ENCODE measurements at regions not wholly inside any gene's neighbourhood (a gene's known extent, or its start where the extent isn't known, plus 50 kb on each side); places are given as distances from the start of the nearest gene placed in this dataset.

GRCh38 chr14:71533800-71534199 is 398.4 kb upstream of the RGS6 start:
- H3K4me3 ChIP-seq (ENCODE audit: low read length): no peak overlapping the region
- no peak for DNase-seq (ENCODE audit: low read depth)
- no peak for TF ChIP-seq CTCF (conservative IDR thresholded peaks at IDR 0.05; ENCODE audit: low read depth, low read length)

GRCh38 chr14:71534506-71534905 is 397.7 kb upstream of the RGS6 start:
- DNase-seq (ENCODE audit: low read depth): no peak
- TF ChIP-seq CTCF (conservative IDR thresholded peaks at IDR 0.05; ENCODE audit: low read depth, low read length): no peak
- H3K4me3 ChIP-seq (ENCODE audit: low read length): no peak overlapping the region

- DNase-seq (ENCODE audit: low read depth): no peak
- TF ChIP-seq CTCF (conservative IDR thresholded peaks at IDR 0.05; ENCODE audit: low read depth, low read length): no peak
- H3K4me3 ChIP-seq (ENCODE audit: low read length): no peak overlapping the region
Observed at GRCh38 chr14:71536015-71536740, 396.1 kb upstream of the RGS6 start.

GRCh38 chr14:71536927-71537772 is 395.1 kb upstream of the RGS6 start:
- no peak overlapping the region for H3K4me3 ChIP-seq (ENCODE audit: low read length)
- TF ChIP-seq CTCF (conservative IDR thresholded peaks at IDR 0.05; ENCODE audit: low read depth, low read length): no peak
- no peak for DNase-seq (ENCODE audit: low read depth)

GRCh38 chr14:71538288-71538687 is 393.9 kb upstream of the RGS6 start:
- DNase-seq (ENCODE audit: low read depth): no peak
- no peak for TF ChIP-seq CTCF (conservative IDR thresholded peaks at IDR 0.05; ENCODE audit: low read depth, low read length)
- H3K4me3 ChIP-seq (ENCODE audit: low read length): no peak overlapping the region

- no peak overlapping the region for H3K4me3 ChIP-seq (ENCODE audit: low read length)
- no peak for TF ChIP-seq CTCF (conservative IDR thresholded peaks at IDR 0.05; ENCODE audit: low read depth, low read length)
- DNase-seq (ENCODE audit: low read depth): no peak
Observed at GRCh38 chr14:71538938-71539649, 393.1 kb upstream of the RGS6 start.
